GM23248 (cell line): ENCODE measurements at regions not wholly inside any gene's neighbourhood (a gene's known extent, or its start where the extent isn't known, plus 50 kb on each side); places are given as distances from the start of the nearest gene placed in this dataset.

Experiments
- DNase-seq: peaks from one replicate; pipeline ENCODE4 v3.0.0-alpha.2; 2015
- H2AFZ ChIP-seq: fragments of 200-600 bp; sonication (generic); 2 replicates; pipeline ENCODE4 v1.6.1; 2016; ENCODE audit warnings: antibody characterized with exemption
- H3F3A ChIP-seq: fragments of 200-600 bp; sonication (generic); 2 replicates; pipeline ENCODE4 v1.6.1; 2016; ENCODE audit warnings: mild to moderate bottlenecking, antibody characterized with exemption, mixed run types; ENCODE audit not compliant: insufficient read depth
- H3K27ac ChIP-seq: fragments of 200-600 bp; sonication (generic); 2 replicates; pipeline ENCODE4 v1.5.1; 2016; ENCODE audit warnings: mild to moderate bottlenecking
- H3K27me3 ChIP-seq: fragments of 200-600 bp; sonication (generic); replicated peaks from 2 replicates; pipeline ENCODE4 v1.6.1; 2016; ENCODE audit warnings: mild to moderate bottlenecking; ENCODE audit not compliant: insufficient read depth
- H3K36me3 ChIP-seq: fragments of 200-600 bp; sonication (generic); 2 replicates; pipeline ENCODE4 v1.6.1; 2016; ENCODE audit warnings: low read depth, mild to moderate bottlenecking
- H3K4me1 ChIP-seq: fragments of 200-600 bp; sonication (generic); 2 replicates; pipeline ENCODE4 v1.6.1; 2016; ENCODE audit warnings: mild to moderate bottlenecking; ENCODE audit not compliant: insufficient read depth
- H3K4me2 ChIP-seq: fragments of 200-600 bp; sonication (generic); one replicate; pipeline ENCODE4 v1.6.1; 2016; ENCODE audit warnings: mild to moderate bottlenecking; ENCODE audit not compliant: unreplicated experiment
- H3K4me3 ChIP-seq: fragments of 200-600 bp; sonication (generic); 2 replicates; pipeline ENCODE4 v1.5.1; 2016; ENCODE audit warnings: mild to moderate bottlenecking
- H3K79me2 ChIP-seq: fragments of 200-600 bp; sonication (generic); 2 replicates; pipeline ENCODE4 v1.6.1; 2016; ENCODE audit warnings: mild to moderate bottlenecking; ENCODE audit not compliant: insufficient read depth
- H3K9ac ChIP-seq: fragments of 200-600 bp; sonication (generic); 2 replicates; pipeline ENCODE4 v1.6.1; 2016; ENCODE audit warnings: mild to moderate bottlenecking
- H3K9me2 ChIP-seq: fragments of 200-600 bp; sonication (generic); 2 replicates; pipeline ENCODE4 v1.6.1; 2016; ENCODE audit warnings: mixed run types, mild to moderate bottlenecking, moderate library complexity; ENCODE audit not compliant: insufficient read depth
- H3K9me3 ChIP-seq: fragments of 200-600 bp; sonication (generic); one replicate; pipeline ENCODE4 v1.6.1; 2017; ENCODE audit warnings: low read depth
- H4K20me1 ChIP-seq: fragments of 200-600 bp; sonication (generic); 2 replicates; pipeline ENCODE4 v1.6.0; 2016; ENCODE audit not compliant: insufficient read depth
- EZH2 ChIP-seq: fragments of 200-600 bp; sonication (generic); IDR thresholded peaks from 2 replicates; pipeline ENCODE4 v1.6.1; 2018; ENCODE audit warnings: antibody characterized with exemption, mild to moderate bottlenecking; ENCODE audit not compliant: insufficient read depth, poor library complexity, severe bottlenecking
- EZH2phosphoT487 ChIP-seq: fragments of 200-600 bp; sonication (generic); IDR thresholded peaks from 2 replicates; pipeline ENCODE4 v1.6.1; 2018; ENCODE audit warnings: antibody characterized with exemption, moderate library complexity, mild to moderate bottlenecking, low read depth; ENCODE audit not compliant: insufficient read depth
- WGBS, 2 experiments: methylation state at CpG; one replicate each; pipeline ENCODE4 v1.1.6; 2015 to 2017; ENCODE audit warnings: low lambda C conversion rate in 2 of 2, low coverage in 1 of 2; ENCODE audit errors: missing lambda C conversion rate in 2 of 2; 5-methylcytosine and 5-hydroxymethylcytosine counted together
- in situ Hi-C: fragments of 300-500 bp; cut with MboI; formaldehyde crosslinking; loops from 2 replicates; pipeline ENCODE4 v1.15.0; 2020

GRCh38 chr10:59082249-59082648 is 94.2 kb upstream of the PHYHIPL start:
- H3K9me2 ChIP-seq, result no peaks in the 10 kb centered on the region
- H3K4me3 ChIP-seq, result no peak overlapping the region
- peaks cover 8% of the 10 kb centered on the region; the same call in 1 of the 2 replicates for H3K27me3 ChIP-seq
- peaks cover 13% of the 10 kb centered on the region; the same call in 1 of the 2 replicates for H3F3A ChIP-seq
- in situ Hi-C loops, result no loop called here
- no peak overlapping the region for H3K9ac ChIP-seq
- no peak for DNase-seq
- H4K20me1 ChIP-seq, result no peaks in the 10 kb centered on the region
- peaks cover 13% of the 10 kb centered on the region for H3K4me1 ChIP-seq
- no peaks in the 10 kb centered on the region for H3K9me3 ChIP-seq
- H2AFZ ChIP-seq, result no peak overlapping the region
- no peak overlapping the region for H3K27ac ChIP-seq
- no peaks in the 10 kb centered on the region for H3K36me3 ChIP-seq
- no peaks in the 10 kb centered on the region for H3K79me2 ChIP-seq
- TF ChIP-seq EZH2phosphoT487 (no peak), EZH2 (no peak)
- no peak overlapping the region for H3K4me2 ChIP-seq
- WGBS, 2 experiments, result 89 to 91% methylated on average over 3 of the region's 3 CpGs

GRCh38 chr10:59085054-59085453 is 91.4 kb upstream of the PHYHIPL start:
- H3K9me2 ChIP-seq, result no peaks in the 10 kb centered on the region
- TF ChIP-seq EZH2phosphoT487, result no peak
- no peak for TF ChIP-seq EZH2
- H3K27me3 ChIP-seq, result peaks cover 8% of the 10 kb centered on the region; the same call in 1 of the 2 replicates
- H3K27ac ChIP-seq, result no peak overlapping the region
- H2AFZ ChIP-seq, result no peak overlapping the region
- H3K4me1 ChIP-seq, result peaks cover 1% of the 10 kb centered on the region
- in situ Hi-C loops, result no loop called here
- H3K4me3 ChIP-seq, result no peak overlapping the region
- no peak overlapping the region for H3K4me2 ChIP-seq
- DNase-seq, result no peak
- H3K9me3 ChIP-seq, result no peaks in the 10 kb centered on the region
- H3F3A ChIP-seq, result 0 out of 2 replicates have a peak, but pooled peaks cover 1% of the 10 kb centered on the region
- H3K36me3 ChIP-seq, result no peaks in the 10 kb centered on the region
- no peaks in the 10 kb centered on the region for H3K79me2 ChIP-seq
- H4K20me1 ChIP-seq, result no peaks in the 10 kb centered on the region
- H3K9ac ChIP-seq, result no peak overlapping the region

GRCh38 chr10:59085711-59086502 is 90.5 kb upstream of the PHYHIPL start:
- Histone ChIP-seq H3K27ac (no peak overlapping the region), H3K9ac (no peak overlapping the region), H3K27me3 (peaks cover 8% of the 10 kb centered on the region; the same call in 1 of the 2 replicates), H3K36me3 (no peaks in the 10 kb centered on the region), H2AFZ (no peak overlapping the region), H4K20me1 (no peaks in the 10 kb centered on the region), H3K4me2 (no peak overlapping the region), H3F3A (no peaks in the 10 kb centered on the region), H3K4me3 (no peak overlapping the region), H3K79me2 (no peaks in the 10 kb centered on the region), H3K9me2 (no peaks in the 10 kb centered on the region), H3K4me1 (no peaks in the 10 kb centered on the region), H3K9me3 (no peaks in the 10 kb centered on the region)
- 23 to 31% methylated on average over 6 of the region's 6 CpGs for WGBS, 2 experiments
- DNase-seq, result no peak
- TF ChIP-seq EZH2phosphoT487, result no peak
- no peak for TF ChIP-seq EZH2
- in situ Hi-C loops, result no loop called here

- Histone ChIP-seq H3K4me3 (no peak overlapping the region), H3F3A (no peaks in the 10 kb centered on the region), H3K4me1 (no peaks in the 10 kb centered on the region), H3K27me3 (0 out of 2 replicates have a peak, but pooled peaks cover 5% of the 10 kb centered on the region), H3K36me3 (no peaks in the 10 kb centered on the region), H3K79me2 (no peaks in the 10 kb centered on the region), H2AFZ (no peak overlapping the region), H3K9ac (no peak overlapping the region), H4K20me1 (no peaks in the 10 kb centered on the region), H3K27ac (no peak overlapping the region), H3K9me2 (no peaks in the 10 kb centered on the region), H3K4me2 (no peak overlapping the region), H3K9me3 (no peaks in the 10 kb centered on the region)
- no peak for TF ChIP-seq EZH2
- no peak for TF ChIP-seq EZH2phosphoT487
- in situ Hi-C loops, result no loop called here
- DNase-seq, result peak; percentile 32
Measured at GRCh38 chr10:59087486-59087885, 89.0 kb upstream of the PHYHIPL start.
